Astrocyte (in vitro differentiated cells and primary cell): ENCODE measurements at regions not wholly inside any gene's neighbourhood (a gene's known extent, or its start where the extent isn't known, plus 50 kb on each side); places are given as distances from the start of the nearest gene placed in this dataset.

ENCODE experiments used
- DNase-seq: peaks from one replicate; pipeline ENCODE4 v3.0.0-alpha.2; 2010; ENCODE audit warnings: low read depth
- FAIRE-seq: peaks from 2 replicates; lab custom pipeline; 2011; peaks lifted over from hg19 to GRCh38; lab: Jason Lieb, UNC
- H2AFZ ChIP-seq: 2 replicates; pipeline ENCODE4 v1.6.0; 2012; ENCODE audit warnings: low read depth, low read length, inconsistent platforms
- H3K27ac ChIP-seq: 2 replicates; pipeline ENCODE4 v1.5.1; 2011; ENCODE audit warnings: low read depth, low read length, inconsistent platforms
- H3K27me3 ChIP-seq: 2 replicates; pipeline ENCODE4 v1.6.0; 2011; ENCODE audit warnings: low read length, inconsistent platforms; ENCODE audit not compliant: insufficient read depth
- H3K36me3 ChIP-seq: 2 replicates; pipeline ENCODE4 v1.5.1; 2011; ENCODE audit warnings: low read length, inconsistent platforms; ENCODE audit not compliant: insufficient read depth
- H3K4me1 ChIP-seq: 2 replicates; pipeline ENCODE4 v1.5.1; 2011; ENCODE audit warnings: low read length, inconsistent platforms; ENCODE audit not compliant: insufficient read depth
- H3K4me2 ChIP-seq: 2 replicates; pipeline ENCODE4 v1.6.0; 2012; ENCODE audit warnings: low read length, inconsistent platforms
- H3K4me3 ChIP-seq: 2 replicates; pipeline ENCODE4 v1.5.1; 2011; ENCODE audit warnings: low read depth, mild to moderate bottlenecking, low read length, inconsistent platforms; ENCODE audit not compliant: insufficient read depth
- H3K79me2 ChIP-seq: 2 replicates; pipeline ENCODE4 v1.6.0; 2012; ENCODE audit warnings: mild to moderate bottlenecking, low read length, inconsistent platforms; ENCODE audit not compliant: insufficient read depth
- H3K9ac ChIP-seq: 2 replicates; pipeline ENCODE4 v1.6.0; 2012; ENCODE audit warnings: mild to moderate bottlenecking, low read length, inconsistent platforms
- H3K9me3 ChIP-seq: 2 replicates; pipeline ENCODE4 v1.5.1; 2012; ENCODE audit warnings: low read depth, mild to moderate bottlenecking, low read length, inconsistent platforms; ENCODE audit not compliant: insufficient read depth
- H4K20me1 ChIP-seq: 2 replicates; pipeline ENCODE4 v1.6.0; 2012; ENCODE audit warnings: low read length, inconsistent platforms; ENCODE audit not compliant: insufficient read depth
- H3K27ac Mint-ChIP-seq: one replicate; pipeline ENCODE4 v1.8.0; 2021; ENCODE audit warnings: mild to moderate bottlenecking, mixed read lengths; ENCODE audit not compliant: unreplicated experiment
- H3K27me3 Mint-ChIP-seq: one replicate; pipeline ENCODE4 v1.8.0; 2021; ENCODE audit warnings: low read depth, mixed read lengths; ENCODE audit not compliant: unreplicated experiment
- H3K36me3 Mint-ChIP-seq: one replicate; pipeline ENCODE4 v1.8.0; 2021; ENCODE audit warnings: low read depth, mixed read lengths; ENCODE audit not compliant: unreplicated experiment
- H3K4me1 Mint-ChIP-seq: one replicate; pipeline ENCODE4 v1.8.0; 2021; ENCODE audit warnings: low read depth, mixed read lengths; ENCODE audit not compliant: unreplicated experiment
- H3K4me3 Mint-ChIP-seq: one replicate; pipeline ENCODE4 v1.8.0; 2021; ENCODE audit warnings: mild to moderate bottlenecking, moderate library complexity, mixed read lengths; ENCODE audit not compliant: unreplicated experiment
- H3K9me3 Mint-ChIP-seq: one replicate; pipeline ENCODE4 v1.8.0; 2021; ENCODE audit warnings: mild to moderate bottlenecking, mixed read lengths; ENCODE audit not compliant: unreplicated experiment
- CTCF ChIP-seq: IDR thresholded peaks from 2 replicates; pipeline ENCODE4 v1.5.1; 2011; ENCODE audit warnings: low read depth, mild to moderate bottlenecking, inconsistent platforms, low read length, moderate library complexity; ENCODE audit not compliant: insufficient read depth
- EZH2 ChIP-seq: IDR thresholded peaks from 2 replicates; pipeline ENCODE4 v1.6.1; 2012; ENCODE audit warnings: mild to moderate bottlenecking, low read length, inconsistent platforms; ENCODE audit not compliant: insufficient read depth

- H3K4me1 Mint-ChIP-seq = peaks cover 12% of the 10 kb centered on the region
- DNase-seq = no peak
Observed at GRCh38 chr7:86969865-86970264, 89.6 kb downstream of the ELAPOR2 start.

GRCh38 chr7:86968618-86969017 lies 90.8 kb downstream of the ELAPOR2 start:
- H3K36me3 ChIP-seq = no peaks in the 10 kb centered on the region
- H3K27me3 Mint-ChIP-seq = no peaks in the 10 kb centered on the region
- H3K4me3 Mint-ChIP-seq = no peak overlapping the region
- H3K27ac ChIP-seq = no peak overlapping the region
- TF ChIP-seq CTCF (no peak), EZH2 (no peak)
- no peaks in the 10 kb centered on the region for H3K9me3 ChIP-seq
- H3K4me1 ChIP-seq = no peaks in the 10 kb centered on the region
- H3K4me1 Mint-ChIP-seq = peaks cover 19% of the 10 kb centered on the region
- H3K4me3 ChIP-seq = no peak overlapping the region
- DNase-seq = no peak
- H3K27me3 ChIP-seq = no peaks in the 10 kb centered on the region
- H3K79me2 ChIP-seq = no peaks in the 10 kb centered on the region
- no peak overlapping the region for H3K4me2 ChIP-seq
- H3K27ac Mint-ChIP-seq = no peak overlapping the region
- FAIRE-seq = no peak
- H3K36me3 Mint-ChIP-seq = no peaks in the 10 kb centered on the region
- H2AFZ ChIP-seq = no peak overlapping the region
- H3K9me3 Mint-ChIP-seq = no peaks in the 10 kb centered on the region
- no peaks in the 10 kb centered on the region for H4K20me1 ChIP-seq
- no peak overlapping the region for H3K9ac ChIP-seq

More at GRCh38 chr7:86969865-86970264, 89.6 kb downstream of the ELAPOR2 start:
- no peak overlapping the region for H3K27ac Mint-ChIP-seq
- no peaks in the 10 kb centered on the region for H3K27me3 Mint-ChIP-seq
- no peaks in the 10 kb centered on the region for H3K36me3 ChIP-seq
- no peak overlapping the region for H3K4me3 Mint-ChIP-seq
- no peak overlapping the region for H3K4me2 ChIP-seq
- no peak for FAIRE-seq
- no peaks in the 10 kb centered on the region for H3K4me1 ChIP-seq
- H3K9ac ChIP-seq = no peak overlapping the region
- no peaks in the 10 kb centered on the region for H3K79me2 ChIP-seq
- no peaks in the 10 kb centered on the region for H3K27me3 ChIP-seq
- H4K20me1 ChIP-seq = no peaks in the 10 kb centered on the region
- no peak overlapping the region for H3K4me3 ChIP-seq
- no peak overlapping the region for H3K27ac ChIP-seq
- no peaks in the 10 kb centered on the region for H3K36me3 Mint-ChIP-seq
- no peak overlapping the region for H2AFZ ChIP-seq
- H3K9me3 ChIP-seq = no peaks in the 10 kb centered on the region
- TF ChIP-seq EZH2 (no peak), CTCF (no peak)
- H3K9me3 Mint-ChIP-seq = no peaks in the 10 kb centered on the region

GRCh38 chr7:86966916-86967315 lies 92.5 kb downstream of the ELAPOR2 start:
- no peaks in the 10 kb centered on the region for H3K9me3 Mint-ChIP-seq

More at GRCh38 chr7:86966916-86967315, 92.5 kb downstream of the ELAPOR2 start:
- no peaks in the 10 kb centered on the region for H3K79me2 ChIP-seq
- H3K27me3 Mint-ChIP-seq = no peaks in the 10 kb centered on the region
- H3K27ac ChIP-seq = no peak overlapping the region
- H4K20me1 ChIP-seq = no peaks in the 10 kb centered on the region
- H3K4me3 Mint-ChIP-seq = no peak overlapping the region
- H3K36me3 Mint-ChIP-seq = no peaks in the 10 kb centered on the region
- TF ChIP-seq CTCF (no peak), EZH2 (no peak)
- no peak for DNase-seq
- no peaks in the 10 kb centered on the region for H3K4me1 ChIP-seq
- H3K4me2 ChIP-seq = no peak overlapping the region
- H2AFZ ChIP-seq = no peak overlapping the region
- no peaks in the 10 kb centered on the region for H3K9me3 ChIP-seq
- H3K27me3 ChIP-seq = no peaks in the 10 kb centered on the region
- no peak for FAIRE-seq
- no peak overlapping the region for H3K9ac ChIP-seq
- no peak overlapping the region for H3K27ac Mint-ChIP-seq
- peaks cover 33% of the 10 kb centered on the region for H3K4me1 Mint-ChIP-seq
- H3K4me3 ChIP-seq = no peak overlapping the region
- H3K36me3 ChIP-seq = no peaks in the 10 kb centered on the region
